Brain pericyte (primary cell): ENCODE measurements at regions not wholly inside any gene's neighbourhood (a gene's known extent, or its start where the extent isn't known, plus 50 kb on each side); places are given as distances from the start of the nearest gene placed in this dataset.
"Not testable (repeated sequence)": the region's sequence is repeated elsewhere in the genome, so short reads cannot be mapped to it uniquely, and the experiment has no call there.

ENCODE experiments used
- DNase-seq: peaks from one replicate; pipeline ENCODE4 v3.0.0-alpha.2; 2012; ENCODE audit warnings: low read depth, low spot score

DNA sequence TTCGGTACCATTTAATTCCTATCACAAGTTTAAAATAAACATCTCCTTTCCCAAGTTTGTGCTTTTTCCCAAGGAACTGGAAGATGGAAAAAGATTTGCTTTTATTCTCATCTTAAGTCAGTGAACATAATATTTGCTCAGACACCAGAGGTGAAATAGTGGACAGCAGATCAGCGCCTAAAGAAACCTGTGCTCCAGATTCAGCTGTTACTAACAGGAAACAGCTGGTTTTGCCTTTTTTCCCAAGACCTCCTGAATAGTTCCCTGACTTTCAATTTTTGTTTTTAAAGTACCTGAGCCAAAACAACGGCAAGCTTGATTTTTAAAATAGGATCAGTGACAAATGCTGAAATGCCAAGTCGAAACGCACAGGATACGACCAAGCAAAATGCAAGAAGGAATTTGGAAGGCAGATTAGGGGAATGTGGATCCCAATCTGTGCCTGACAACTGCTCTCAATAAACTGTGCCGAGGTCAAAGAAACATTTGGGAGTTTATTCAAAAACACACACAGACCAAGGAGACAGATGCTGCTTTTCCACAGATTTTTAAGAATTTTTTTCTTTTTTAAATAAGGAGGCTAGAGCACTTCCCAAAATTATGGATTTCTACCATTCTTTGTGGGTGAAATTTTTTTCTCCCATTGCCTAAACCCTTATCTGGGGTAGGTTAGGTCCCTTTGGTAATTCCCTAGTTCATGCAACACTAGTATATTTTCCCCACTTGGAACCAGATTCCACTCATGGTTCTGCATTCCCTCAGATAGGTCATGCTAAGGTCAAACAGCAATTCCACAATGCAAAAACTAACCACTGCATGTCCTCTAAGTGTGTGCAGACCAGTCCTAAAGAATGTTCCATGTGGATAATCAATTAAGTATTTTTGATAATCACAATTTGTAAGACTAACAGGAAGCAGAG lies 121.5 kb upstream of the PDE1A start:
- no peak for DNase-seq

DNA sequence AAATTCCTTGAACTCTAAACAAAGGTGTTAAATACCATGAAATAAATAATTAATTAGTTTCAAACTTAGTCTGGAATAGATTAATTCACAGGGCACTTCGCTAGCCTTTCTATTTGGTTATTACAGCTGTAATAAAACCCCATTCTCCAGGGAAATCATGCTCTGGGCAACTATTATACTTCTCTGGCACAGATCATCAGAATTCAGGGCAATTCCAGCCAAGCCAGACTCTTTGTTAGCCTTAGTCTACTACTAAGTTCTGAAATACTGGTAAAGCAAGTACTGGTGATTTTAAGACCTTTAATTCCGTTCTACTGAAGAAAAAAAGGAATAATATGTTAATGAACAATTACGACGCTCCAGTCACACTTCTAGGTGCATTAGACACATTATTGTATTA lies 123.4 kb upstream of the PDE1A start:
- no peak for DNase-seq

DNA sequence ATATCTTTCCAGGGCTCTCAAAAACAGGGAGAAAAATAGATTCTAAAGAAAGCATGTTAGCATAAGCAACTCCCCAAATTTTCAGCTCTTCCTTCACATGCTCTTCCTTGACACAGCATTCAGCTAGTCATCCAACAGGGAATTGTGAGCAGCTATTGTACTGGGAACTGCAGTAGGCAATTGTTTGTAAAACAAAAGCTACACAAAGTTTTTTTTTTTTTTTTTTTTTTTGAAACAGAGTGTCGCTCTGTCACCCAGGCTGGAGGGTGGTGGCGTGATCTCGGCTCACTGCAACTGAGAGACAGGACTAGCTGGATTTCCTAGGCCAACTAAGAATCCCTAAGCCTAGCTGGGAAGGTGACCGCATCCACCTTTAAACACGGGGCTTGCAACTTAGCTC lies 125.4 kb upstream of the PDE1A start:
- not testable (repeated sequence) for DNase-seq

DNA sequence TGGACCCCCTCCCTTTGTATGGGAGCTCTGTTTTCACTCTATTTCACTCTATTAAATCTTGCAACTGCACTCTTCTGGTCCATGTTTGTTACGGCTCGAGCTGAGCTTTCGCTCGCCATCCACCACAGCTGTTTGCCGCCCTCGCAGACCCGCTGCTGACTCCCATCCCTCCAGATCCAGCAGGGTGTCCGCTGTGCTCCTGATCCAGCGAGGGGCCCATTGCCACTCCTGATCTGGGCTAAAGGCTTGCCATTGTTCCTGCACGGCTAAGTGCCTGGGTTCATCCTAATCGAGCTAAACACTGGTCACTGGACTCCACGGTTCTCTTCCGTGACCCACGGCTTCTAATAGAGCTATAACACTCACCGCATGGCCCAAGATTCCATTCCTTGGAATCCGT lies 125.9 kb upstream of the PDE1A start:
- DNase-seq: not testable (repeated sequence)

DNA sequence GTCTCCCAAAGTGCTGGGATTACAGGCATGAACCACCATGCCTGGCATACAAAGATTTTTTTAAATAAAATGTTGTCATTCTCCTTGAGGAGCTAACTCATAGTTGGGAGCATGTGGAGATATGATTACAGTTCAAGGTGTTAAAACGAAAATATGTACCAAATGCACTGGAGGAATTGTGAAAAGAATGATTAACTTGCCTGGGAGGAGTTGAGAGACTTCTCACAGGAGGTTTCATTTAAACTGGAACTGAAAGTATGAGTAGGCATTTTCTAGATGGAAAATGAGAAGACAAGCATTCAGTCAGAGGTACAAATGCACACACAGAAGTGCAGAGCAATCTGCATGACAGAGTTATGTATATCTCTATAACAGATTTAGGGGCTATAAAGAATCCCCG lies 126.6 kb upstream of the PDE1A start:
- no peak for DNase-seq

DNA sequence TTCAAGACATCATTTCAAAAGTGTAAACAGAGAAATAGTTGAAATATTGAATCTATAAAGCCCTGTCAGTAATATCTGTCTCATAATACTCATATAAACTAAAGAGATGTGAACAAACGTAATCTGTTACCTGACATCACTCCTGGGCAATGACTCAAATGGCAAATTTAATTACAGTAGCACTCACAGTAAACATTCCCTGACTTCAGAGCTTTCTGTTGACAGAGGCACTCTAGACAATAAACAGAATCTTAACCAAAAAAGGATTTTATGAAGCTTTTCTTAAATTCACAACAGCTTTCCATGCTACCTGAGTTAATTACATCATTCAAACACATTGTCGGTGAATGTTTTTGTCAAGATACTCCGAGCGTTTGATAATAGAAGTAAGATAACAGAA lies 128.1 kb upstream of the PDE1A start:
- no peak for DNase-seq

DNA sequence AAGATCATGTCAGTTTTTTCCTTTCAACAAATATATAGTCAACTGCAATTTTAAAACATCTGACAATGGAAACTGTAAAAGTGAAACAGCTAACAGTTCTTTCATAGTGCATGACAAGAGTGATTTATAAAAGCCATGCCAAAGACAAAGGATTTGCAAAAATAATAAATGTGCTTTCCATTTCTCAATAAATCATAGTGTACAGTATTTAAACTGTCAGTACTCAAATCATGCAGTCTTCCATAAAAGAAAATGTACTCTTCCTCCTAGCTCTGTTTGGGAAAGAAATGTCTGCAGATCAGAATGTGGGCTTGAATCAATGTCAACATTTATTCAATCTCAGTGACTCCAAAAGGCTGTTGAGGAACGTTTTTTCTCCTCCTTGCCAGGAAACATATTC lies 131.7 kb upstream of the PDE1A start:
- no peak for DNase-seq

DNA sequence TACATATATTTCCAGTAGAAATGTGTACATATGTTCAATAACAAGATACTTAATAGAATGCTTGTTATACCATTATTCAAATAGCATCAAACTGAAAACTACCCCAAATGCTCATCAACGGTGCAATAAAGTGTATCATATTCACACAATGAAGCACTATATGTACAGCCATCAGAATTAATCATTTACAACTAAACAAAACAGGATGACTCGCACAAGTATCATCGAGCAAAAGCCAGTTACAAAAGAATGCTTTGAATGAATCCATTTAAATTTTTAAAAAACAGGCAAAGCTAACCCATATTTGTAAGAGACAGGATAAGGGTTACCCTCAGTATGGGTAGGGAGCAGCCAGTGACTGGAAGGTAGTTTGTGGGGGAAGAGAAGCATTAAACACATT lies 132.8 kb upstream of the PDE1A start:
- DNase-seq: no peak

DNA sequence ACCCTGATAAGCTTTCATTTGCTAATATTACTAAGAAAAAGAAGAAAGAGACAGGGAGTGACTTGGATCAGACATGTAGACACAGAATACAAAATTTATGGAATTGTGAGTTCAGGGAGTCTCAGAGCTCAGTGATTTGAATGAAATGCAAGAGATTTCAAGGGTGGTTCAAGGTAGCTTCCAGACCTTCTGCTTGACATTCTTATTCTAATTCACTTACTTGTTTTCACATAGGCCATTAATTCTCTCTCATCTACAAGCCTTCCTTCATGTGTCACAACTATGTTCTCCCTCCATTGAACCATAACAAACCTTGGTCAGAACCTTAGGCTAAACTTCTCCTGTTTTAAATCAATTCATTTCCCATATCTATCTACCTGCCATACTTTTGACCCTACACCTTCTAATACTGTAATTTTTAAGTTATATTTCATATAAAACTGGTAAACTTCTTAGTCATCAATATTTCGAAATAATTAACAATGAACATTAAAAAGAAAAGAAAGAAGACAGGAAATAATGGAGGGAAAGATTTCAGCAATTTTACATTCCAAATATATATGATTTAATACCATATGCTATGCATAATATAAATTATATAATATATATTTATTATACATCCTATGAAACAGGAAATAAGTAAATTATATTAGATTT lies 139.2 kb upstream of the PDE1A start:
- no peak for DNase-seq

DNA sequence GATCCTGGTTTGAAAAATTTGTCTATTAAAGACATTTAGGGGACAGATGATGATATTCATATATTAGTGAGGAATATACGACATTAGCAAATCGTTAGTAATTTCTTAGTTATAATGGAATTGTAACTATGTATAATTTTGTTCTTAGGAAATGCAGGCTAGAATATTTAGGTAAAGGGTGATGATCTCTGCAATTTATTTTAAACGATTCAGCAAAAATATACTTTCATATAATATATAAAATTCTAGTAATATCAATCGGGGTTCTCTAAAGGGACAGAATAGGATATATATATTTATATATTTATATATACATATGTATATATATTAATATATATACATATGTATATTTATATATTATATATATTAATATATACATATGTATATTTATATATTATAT lies 142.5 kb upstream of the DNAJC10 start:
- DNase-seq: no peak

DNA sequence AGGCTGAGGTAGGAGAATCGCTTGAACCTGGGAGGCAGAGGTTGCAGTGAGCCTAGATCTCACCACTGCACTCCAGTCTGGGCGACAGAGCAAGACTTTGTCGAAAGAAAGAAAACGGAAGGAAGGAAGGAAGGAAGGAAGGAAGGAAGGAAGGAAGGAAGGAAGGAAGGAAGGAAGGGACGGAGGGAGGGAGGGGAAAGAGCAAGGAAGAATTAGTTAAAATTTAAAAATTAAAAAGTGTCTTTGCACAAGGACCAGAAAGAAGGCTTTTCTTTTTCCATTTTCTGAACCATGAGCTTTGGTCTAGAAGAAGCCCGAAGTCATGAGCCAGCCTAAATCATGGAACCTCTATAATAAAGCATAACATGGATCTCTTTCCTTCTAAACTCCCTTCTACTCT lies 138.2 kb upstream of the DNAJC10 start:
- DNase-seq: no peak

DNA sequence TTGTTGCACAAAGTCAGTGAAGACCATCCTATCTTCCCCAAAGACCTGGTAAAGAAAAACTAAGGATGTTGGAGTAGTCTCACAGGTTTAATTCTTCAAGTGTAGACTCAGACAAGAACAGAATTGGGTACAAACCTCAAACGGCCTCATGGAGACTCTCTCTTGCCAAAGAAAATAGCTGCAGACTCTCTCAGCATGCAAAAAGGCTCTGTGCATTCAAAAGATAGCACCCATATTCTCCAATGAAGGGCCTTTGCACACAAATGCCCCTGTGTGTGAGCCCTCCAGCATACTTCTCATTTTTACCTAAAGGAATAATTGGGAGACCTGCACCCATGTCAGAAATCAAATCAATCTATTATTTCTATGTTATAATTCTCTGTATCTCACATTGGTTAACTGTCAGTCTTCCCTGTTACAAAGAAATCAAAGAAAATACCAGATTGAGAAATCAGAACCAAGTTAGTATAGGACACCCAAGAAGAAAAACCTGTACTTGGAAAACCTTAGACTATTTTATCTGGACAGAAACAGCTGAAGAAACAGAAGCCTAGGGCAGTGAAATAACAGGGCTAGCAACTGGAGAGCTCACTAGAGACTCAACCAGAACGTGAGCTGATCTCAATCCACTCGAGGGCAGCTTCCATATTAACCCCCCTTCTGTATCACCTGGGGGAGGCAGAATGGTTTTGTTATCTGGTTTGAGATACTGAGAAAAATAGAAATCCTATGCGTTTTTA lies 134.7 kb upstream of the DNAJC10 start:
- no peak for DNase-seq

DNA sequence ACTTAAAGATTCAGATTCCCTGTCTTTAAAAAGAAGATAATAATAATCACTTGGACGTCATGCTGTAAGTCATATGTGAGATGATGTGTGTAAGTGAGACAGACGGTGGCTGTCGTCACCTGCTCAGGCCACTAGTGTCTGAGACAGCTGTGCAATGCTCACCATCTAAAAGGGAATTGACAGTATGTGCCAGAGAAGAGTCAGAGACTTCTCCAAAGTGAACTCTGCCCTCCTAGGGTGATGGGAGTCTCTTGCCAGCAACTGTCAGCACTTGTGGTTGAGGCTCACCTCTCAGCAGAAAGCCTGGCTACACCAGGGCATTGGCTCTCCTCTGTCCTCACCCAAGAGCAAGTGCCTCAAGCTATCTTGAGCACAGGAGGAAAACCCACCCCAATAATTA lies 131.6 kb upstream of the DNAJC10 start:
- DNase-seq: no peak

DNA sequence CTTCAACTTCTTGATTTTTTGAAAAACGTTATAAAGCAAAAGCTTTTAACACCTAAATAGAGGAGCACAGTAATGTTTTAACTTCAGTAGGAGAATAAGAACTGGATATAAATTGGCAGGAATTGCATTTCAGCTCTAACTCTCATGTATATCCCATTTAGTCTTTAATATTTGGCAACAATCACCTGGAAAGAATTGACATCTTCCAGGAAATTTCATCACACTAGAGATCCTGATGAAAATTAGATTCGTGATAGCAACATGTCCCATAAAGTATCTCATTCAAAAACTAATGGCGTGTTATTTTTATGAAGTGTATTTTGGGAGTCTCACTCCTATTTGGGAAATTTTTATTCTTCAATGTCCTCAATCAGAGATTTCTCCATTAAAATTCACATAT lies 131.1 kb upstream of the DNAJC10 start:
- DNase-seq: no peak

DNA sequence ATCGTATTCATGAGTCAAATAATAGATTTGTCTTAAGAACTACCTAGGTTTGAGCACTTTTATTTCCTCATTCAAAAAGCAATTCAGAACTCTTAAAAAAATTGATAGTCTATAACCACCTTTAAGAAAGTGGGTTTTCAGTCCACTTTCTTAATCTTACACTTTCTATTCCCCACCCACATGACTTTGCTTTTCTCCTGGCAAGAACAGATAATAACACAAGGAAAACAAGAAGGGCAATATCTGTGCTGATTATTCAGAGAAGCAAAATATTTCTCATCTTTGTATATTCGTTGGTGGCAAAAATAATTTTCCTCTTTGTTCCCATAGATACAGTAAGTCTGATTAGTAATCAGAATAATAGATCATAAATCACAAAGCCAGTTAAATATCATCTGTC lies 130.6 kb upstream of the DNAJC10 start:
- no peak for DNase-seq

DNA sequence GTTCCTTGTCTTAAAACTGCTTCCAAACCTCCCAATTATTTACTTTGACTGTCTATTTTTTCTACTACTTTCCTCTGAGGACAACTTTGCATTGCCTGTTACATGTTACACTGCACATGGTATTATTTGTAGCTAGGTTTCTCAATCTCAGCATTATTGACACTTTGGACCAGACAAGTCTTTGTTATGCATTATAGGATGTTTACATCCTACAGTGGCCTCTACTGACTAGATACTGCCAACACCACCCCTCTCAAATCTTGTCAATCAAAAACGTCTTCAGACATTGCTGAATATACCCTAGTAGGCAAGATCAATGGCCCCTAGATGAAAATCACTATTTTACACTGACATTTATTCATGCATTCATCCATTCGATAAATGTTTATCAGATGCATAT lies 129.6 kb upstream of the DNAJC10 start:
- DNase-seq: no peak

DNA sequence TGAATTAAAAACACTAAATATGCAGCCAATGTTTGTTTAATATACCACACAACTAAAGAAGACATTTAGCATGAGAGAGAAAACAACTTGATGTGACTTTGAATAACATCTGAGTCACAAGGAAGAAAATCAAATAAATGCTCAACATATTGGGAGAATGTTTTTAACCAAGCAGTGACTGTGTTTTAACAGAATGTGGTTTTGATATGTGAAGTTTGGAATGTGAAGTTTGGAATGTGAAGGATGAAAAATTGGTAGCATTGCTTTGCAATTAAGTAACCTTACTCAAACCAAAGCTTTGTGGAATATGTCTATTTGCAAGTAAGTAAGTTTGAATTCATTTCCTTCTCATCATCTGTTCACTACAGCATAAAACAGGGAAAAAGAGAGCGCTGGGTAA lies 128.2 kb upstream of the DNAJC10 start:
- DNase-seq: no peak

DNA sequence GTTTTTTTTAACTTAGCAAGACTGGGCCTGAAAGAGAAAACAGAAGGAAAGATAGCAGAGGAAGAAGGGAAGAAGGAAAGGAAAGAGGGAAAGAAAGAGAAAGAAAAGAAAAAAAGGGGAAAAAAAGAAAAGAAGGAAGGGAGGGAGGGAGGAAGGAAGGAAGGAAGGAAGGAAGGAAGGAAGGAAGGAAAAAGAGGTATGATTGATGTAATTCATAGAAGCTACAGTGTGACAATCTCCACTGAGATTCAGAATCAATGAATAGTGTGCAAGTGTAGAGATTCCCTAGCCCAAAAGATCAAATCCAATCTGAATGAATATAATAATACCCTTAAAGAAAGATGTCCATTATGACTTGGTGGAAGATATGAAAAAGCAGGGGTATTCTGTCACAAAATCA lies 126.9 kb upstream of the DNAJC10 start:
- DNase-seq: no peak

DNA sequence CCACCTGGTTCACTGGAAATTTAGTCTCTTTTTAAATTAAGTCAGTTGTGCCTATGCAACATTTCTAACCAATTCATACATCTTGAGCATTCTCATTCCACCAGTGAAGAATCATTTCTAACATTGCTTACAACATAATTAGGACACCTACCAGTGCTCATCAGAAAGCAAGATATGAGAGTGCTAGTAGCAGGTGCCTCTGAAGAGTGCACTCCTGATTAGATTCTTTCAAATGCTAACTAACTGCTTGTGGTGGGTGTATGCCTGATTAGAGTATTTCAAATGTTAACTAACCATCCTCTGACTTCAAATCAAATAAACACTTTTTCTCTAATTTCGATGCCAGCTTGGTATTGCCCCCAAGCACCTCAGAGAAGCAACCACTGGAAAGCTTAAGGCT lies 124.3 kb upstream of the DNAJC10 start:
- DNase-seq: no peak

DNA sequence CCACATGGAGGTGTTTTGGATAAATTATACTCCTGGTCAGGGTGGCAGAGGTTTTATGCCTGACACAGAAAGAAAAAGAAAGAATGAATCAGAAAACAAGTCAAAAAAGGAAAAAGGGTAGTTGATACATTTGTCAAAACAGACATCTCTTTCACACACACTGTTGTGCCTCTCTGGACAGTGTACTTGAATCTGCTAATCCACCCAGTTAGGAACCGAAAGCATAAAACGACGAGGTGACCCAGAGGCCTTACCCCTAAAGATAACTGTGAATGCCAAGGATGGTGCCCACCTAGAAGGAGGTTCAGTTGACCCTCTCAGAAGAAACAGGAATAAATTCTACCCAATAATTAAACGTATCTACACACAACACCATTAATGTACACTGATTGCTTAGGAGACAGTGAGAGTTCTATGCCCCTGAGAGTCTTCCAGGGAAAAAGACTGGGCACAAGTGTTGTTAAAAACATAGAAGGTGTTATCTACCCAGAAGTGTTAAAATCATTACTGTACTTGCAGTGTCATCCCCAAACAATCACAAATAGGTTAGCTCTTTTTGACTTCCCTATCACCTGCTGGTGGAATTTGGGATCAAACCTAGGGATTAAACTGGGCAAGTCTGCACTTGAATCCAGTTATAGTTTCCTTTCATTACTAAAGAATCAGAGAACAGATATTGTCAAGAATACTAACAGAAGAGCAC lies 123.2 kb upstream of the DNAJC10 start:
- DNase-seq: no peak

DNA sequence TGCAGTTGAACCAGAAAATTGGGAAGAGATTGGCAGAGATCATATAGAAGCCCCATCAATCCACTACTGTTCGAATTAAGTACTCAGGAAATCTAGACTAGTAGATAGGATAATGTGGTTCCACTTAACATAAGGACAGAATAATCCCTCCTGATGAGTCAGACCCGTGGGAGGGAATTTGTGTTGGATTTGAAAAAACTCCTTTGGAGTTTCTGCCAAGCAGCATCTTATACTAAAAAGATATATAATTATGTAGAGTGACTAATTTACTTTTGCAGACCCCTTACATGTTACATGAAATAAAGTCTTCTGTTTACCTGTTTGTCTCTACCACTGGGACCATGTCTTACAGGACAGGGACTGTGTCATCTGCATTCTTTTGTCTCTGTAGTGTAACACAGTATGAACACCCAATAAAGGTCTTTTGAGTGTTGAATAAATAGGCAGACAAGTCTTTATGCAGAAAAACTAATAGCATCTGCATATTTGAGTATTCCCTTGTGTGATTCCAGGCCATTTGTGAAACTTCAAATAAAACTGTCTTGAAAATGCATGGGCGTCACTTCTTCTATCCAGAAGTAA lies 122.6 kb upstream of the DNAJC10 start:
- DNase-seq: no peak

DNA sequence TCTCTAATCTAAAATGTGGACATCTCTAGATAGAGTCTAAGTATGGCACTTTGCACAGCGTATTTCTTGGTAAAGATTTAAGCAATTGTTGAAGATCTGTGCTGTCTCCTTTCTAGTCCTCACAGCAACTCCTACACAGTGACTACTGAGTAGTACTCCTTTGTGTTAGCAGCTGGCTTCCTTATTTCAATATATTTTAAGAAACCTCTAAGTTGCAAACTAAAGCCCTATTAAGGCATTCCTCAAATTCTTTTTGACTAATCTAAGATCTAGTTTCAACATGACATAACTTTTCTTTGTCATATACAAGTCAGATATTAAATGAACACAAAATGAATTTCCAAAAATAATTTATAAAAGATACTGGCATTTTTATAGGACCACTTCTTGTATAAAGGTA lies 121.8 kb upstream of the DNAJC10 start:
- no peak for DNase-seq
